NCI-H510A (cell line): ENCODE measurements at regions not wholly inside any gene's neighbourhood (a gene's known extent, or its start where the extent isn't known, plus 50 kb on each side); places are given as distances from the start of the nearest gene placed in this dataset.
"Not testable (repeated sequence)": the region's sequence is repeated elsewhere in the genome, so short reads cannot be mapped to it uniquely, and the experiment has no call there.

Experiments used
- DNase-seq: peaks from one replicate; lab custom pipeline; 2025; lab: John Stamatoyannopoulos, UW

GRCh38 chr6:137309078-137309762, 90.0 kb upstream of the IFNGR1 start:
- peak; percentile 4 for DNase-seq

DNA sequence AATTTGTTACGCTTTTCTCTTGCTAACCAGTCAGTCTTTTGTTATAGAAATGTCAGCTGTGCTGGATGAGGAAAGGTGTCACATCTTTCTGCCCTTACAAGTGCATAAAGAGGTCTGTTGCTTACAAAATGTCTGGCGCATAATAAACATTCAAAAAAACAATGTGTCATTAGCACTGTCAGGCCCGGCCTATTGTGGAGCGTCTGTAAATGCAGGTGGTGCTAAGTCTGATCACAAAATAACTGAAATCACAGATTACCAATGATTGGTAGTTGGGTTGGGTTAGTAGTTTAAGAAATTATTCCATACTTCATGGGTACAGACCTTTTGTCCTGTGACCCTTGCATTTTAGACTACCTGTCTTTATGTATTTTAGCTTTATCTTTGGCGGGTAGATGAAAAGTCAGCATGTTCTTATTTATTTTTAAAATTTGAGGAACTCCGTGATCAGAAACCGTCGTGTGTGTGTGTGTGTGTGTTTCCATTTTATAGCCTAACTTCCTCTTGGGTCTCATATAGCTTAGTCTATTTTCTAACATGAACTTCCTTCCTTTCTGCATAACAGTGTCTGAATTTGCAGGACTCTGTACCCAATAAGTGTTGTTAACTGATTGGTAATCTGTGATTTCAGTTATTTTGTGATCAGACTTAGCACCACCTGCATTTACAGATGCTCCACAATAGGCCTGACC, 88.1 kb upstream of the IFNGR1 start:
- no peak for DNase-seq

DNA sequence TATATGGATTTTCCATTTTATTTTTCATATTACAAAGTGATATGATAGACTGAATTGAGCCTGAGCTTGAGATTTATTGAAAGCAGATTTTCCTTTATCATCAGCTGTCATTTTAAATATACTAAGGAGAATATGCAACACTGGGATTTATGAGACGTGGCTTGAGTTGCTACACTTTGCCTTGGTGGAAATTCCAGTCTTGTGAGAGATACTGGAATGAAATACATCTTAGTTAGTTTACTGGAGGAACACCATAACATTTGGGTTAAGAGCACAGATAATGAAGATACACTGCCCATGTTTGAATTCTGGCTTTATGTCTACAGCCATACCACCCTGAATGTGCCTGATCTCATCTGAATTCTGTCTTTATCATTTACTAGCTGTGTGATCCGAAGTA, 86.5 kb upstream of the IFNGR1 start:
- DNase-seq: no peak

GRCh38 chr6:137304020-137304780, 85.0 kb upstream of the IFNGR1 start:
- no peak for DNase-seq

- no peak for DNase-seq
These were observed 84.3 kb upstream of the IFNGR1 start for GRCh38 chr6:137303441-137303840.

- DNase-seq: no peak
These were observed 80.5 kb upstream of the IFNGR1 start for GRCh38 chr6:137299681-137300080.

- no peak for DNase-seq
These were observed 78.7 kb upstream of the IFNGR1 start for GRCh38 chr6:137297887-137298286.

DNA sequence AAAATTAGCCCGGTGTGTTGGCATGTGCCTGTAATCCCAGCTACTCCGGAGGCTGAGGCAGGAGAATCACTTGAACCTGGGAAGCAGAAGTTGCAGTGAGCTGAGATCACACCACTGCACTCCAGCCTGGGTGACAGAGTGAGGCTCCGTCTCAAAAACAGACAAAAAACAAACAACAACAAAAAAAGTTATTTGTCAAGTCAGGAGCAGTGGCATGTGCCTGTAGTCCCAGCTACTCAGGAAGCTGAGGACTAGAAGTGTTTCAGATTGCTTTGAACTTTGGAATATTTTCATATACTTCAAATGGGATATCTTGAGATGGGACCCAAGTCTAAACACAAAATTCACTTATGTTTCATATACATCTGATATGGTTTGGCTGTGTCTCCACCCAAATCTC, 73.1 kb upstream of the IFNGR1 start:
- not testable (repeated sequence) for DNase-seq

DNA sequence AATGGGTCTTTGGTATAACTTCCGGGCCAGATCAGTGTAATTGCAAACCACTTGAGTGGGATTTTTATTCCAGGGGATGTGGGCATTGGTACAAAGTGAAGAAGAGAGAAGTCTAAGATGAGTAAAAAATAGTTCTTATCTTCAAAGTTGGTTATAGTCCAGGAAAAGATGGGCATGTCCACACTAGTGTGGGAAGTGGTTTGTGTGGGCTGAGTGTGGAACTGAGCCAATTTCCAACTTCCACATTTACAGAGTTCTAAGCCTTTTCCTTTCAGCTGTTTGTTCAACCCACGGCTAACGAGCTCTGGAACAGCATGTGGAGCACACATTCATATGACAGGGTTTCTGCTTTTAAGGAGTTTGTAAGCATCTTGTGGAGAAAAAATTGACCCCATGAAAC, 72.3 kb upstream of the IFNGR1 start:
- DNase-seq: no peak

DNA sequence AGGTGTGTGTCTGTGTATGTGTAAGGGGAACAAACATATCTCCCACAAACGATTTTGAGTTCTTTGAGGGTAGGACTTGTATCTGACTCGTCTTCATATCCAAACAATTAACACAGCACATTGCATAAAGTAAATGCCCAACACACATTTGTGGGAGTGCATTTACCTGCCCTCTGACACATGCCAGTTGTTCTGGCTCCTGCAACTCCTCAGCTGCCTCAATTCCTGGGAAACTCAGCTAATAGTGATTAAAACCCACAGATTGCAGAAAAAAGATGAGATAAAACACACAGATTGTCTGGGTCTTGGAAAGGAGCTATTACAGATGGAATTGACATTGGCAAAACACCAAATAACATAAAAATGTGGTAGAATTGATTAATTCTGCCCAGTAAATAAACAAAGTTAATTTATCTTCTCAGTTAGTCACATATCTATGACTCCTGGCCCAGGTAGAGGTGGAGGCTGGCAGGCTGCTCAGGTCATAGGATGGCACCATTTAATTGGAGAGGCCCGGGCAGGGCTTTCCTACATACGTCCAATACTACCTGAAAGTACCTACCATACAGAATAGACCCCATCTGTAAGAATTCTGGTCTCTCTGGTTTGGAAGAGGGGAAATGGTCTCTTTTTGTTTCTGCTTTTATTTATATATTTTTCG, 71.5 kb upstream of the IFNGR1 start:
- DNase-seq: no peak

DNA sequence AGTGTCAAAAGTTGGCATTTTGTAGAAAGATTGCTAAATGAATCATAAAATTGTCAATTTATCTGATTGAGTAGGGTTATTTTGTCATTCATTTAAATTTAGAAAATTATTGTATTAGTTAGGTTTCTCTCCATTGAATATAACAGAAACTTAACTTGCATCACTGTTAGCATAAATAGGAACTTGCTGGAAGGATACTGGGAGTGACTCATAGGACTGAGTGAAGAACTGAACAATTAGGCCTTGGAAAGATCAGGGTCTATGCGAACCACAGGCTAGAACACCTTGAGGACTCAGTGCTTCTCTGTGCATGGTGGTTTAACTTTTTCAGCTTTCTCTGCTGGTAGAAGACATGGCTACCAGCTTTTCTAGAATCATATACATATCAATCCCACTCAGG, 67.7 kb upstream of the IFNGR1 start:
- DNase-seq: no peak

GRCh38 chr6:137286368-137286767, 67.2 kb upstream of the IFNGR1 start:
- DNase-seq: no peak

DNA sequence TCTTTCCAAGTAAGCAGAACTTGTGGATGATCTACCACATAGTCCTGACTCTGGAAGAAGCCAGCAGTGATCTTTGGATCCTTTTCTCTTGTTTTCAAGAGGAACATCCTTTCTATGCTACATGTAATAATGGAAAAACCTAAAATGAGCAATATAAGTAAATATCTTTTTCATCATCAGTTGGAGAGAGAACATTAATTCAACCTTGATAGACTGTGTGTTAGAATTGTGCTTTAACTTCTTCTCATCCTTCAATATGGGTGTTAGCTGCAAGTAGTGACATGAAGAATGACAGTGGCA, 65.6 kb upstream of the IFNGR1 start:
- DNase-seq: no peak

DNA sequence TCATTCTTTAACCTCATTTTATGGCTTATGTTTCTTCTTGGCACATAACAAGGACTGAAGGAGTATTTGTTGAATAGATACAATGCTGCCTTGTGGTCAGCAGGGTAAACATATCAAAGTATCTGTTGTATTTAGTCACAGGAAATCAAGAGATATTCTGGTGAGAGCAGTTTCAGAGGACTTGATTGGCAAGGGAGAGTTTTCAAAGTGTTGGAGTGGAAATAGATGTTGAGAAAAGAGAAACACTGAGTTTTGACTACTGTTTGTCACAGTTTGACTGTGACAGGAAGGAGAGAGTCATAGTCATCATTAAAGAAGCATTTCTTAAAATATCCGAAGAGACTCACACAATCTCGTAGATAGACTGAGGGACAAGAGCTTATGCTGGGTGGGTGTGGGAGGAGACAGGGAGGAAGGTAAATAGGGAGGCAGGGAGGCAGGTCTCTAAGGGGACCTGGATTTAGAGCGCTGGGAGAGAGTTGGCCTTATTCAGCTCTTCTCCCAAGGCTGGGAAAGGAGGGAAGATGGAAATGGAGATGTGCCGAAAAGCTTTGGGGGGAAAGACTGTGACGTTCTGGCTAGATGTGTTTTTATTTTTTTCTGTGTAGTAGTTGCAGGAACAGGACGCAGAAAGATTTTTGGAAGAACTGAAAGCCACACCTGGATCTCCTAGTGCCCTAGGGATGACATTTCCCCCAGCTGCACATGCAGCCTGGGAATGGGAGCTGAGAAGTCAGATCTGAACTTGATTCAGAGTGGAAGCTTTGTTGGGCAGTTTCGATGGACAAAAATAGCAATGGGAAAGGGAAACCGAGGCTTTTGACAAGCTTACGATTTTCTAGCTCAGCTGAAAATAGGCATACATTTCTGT, 65.0 kb upstream of the IFNGR1 start:
- no peak for DNase-seq

GRCh38 chr6:137283080-137283479, 63.9 kb upstream of the IFNGR1 start:
- no peak for DNase-seq

- DNase-seq: no peak
These were observed 63.1 kb upstream of the IFNGR1 start for GRCh38 chr6:137282254-137282653.

DNA sequence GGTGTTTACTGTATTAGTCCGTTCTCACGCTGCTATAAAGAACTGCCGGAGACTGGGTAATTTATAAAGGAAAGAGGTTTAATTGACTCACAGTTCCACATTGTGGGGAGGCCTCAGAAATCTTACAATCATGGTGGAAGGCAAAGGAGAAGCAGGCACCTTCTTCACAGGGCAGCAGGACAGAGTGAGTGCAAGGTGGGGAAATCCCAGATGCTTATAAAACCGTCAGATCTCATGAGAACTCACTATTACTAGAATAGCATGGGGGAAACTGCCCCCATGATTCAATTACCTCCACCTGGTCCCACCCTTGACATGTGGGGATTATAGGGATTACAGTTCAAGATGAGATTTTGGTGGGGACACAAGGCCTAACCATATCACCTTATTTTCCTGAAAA, 60.1 kb upstream of the IFNGR1 start:
- DNase-seq: not testable (repeated sequence)

DNA sequence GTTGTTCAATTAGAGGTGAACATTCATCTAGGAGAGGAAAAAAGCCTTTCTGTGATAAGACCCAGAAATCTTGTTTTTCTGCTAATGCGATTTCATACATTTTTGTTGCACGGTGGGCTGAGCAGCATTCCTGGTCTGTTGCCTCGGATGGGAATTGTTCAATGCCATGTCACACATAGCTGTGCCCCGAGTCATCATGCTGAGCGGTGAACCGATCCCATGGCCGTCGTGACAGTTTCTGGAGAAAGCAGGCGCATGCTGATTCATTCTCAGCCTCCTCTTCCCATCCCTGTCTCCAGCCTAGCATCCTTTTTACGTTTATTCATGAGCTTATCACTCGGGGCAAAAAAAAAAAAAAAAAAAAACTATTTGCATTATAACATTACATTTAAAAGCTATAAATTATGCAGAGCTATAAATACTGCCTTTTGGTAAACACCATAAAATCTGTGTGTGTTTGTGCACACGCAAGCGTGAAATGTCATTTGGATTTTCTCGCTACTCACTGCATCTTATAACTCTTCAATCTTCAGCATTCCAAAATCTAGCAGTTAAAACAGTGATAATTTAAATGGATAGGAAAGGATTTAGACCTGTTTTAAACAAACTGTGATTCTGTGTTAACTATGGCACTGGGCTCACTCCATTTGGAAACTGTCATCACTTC, 58.9 kb upstream of the IFNGR1 start:
- DNase-seq: no peak

DNA sequence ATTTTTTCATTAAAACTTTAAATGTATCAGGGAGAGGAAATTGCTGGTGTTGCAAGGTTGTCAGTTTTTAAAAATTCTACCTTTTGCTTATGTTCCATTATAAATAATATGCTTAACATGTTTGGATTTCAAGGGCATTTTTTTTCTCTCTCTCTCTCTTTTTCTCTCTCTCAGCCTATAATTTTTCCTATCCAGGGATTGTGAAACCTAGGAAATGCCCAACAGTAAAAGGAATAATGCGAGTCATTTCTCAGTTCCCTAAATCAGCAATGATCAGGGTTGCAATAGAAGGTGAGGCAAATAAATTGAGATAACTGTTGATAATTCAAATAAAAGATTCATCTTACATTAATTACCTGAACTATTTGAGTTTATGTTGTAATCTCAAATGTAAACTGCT, 53.2 kb upstream of the IFNGR1 start:
- no peak for DNase-seq

DNA sequence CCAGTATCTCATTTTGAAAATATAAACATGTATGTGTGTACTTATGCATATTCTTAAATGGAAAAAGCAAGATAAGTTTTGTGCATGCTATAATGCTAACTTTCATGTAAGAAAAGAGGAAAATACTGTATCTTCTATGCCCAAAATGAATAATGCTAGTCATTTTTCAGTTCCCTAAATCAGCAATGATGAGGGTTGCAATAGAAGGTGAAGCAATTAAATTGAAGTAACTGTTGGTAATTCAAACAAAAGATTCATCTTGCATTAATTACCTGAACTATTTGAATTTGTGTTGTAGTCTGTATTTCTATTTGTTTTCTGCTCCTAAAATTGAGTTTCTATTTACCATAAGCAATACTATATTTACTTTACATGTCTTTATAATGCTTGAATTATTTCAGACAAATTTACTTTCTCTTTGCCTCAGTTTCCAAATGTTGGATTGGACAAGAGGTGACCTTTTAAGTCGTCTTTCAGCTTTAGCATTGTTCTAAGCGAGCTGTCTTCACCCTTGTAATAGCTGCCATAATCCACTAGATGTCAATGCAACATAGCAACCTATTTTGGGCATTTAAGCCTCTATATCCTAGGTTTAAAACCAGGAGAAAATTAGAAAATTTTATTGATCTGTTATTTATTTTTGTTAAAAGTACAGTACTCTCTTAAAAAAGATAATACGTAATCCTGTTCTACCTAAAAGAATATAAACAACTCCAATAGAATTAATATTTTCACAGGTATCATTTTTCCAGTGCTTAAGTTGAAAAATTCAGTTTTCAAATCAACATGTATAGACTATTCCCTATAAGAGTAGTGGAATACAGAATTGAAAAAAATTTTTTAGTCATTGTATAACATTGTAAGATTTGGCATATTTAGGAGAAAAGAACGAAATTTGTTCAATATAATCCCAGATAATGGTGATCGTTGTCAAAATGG, 52.3 kb upstream of the IFNGR1 start:
- no peak for DNase-seq
